ENCODE measurements at regions not wholly inside any gene's neighbourhood (a gene's known extent, or its start where the extent isn't known, plus 50 kb on each side); places are given as distances from the start of the nearest gene placed in this dataset.

- no peak for DNase-seq (ENCODE audit: low spot score)
- TF ChIP-seq, protein P1, sequence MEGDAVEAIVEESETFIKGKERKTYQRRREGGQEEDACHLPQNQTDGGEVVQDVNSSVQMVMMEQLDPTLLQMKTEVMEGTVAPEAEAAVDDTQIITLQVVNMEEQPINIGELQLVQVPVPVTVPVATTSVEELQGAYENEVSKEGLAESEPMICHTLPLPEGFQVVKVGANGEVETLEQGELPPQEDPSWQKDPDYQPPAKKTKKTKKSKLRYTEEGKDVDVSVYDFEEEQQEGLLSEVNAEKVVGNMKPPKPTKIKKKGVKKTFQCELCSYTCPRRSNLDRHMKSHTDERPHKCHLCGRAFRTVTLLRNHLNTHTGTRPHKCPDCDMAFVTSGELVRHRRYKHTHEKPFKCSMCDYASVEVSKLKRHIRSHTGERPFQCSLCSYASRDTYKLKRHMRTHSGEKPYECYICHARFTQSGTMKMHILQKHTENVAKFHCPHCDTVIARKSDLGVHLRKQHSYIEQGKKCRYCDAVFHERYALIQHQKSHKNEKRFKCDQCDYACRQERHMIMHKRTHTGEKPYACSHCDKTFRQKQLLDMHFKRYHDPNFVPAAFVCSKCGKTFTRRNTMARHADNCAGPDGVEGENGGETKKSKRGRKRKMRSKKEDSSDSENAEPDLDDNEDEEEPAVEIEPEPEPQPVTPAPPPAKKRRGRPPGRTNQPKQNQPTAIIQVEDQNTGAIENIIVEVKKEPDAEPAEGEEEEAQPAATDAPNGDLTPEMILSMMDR (conservative IDR thresholded peaks at IDR 0.05; ENCODE audit: low read depth) = no peak
- CTCF ChIA-PET = no interaction called here
- H3K27ac ChIP-seq = no peak overlapping the region
- POLR2A ChIA-PET (ENCODE audit: low non-redundant PET) = no interaction called here
Observed at GRCh38 chr10:45180946-45181875, 134.2 kb downstream of the OR13A1 start.

DNA sequence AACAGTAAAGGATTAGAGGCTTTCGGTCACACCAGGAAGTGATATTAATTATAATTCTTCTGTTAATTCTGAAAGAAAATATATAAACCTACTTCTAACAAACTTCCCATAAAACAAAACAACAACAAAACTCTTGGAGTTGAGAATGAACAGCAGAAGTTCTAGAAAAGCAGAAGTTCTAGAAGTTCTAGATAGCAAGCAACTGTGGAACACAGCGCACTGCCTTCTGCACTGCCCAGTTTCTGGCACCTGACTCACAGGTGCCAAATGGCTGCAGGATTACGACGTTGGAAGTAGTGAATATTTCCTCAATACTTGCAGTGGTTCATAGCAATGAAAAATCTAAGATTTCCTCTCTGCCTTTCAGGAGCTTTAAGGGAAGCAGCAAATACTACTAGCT lies 132.2 kb downstream of the OR13A1 start:
- TF ChIP-seq, protein P1 (conservative IDR thresholded peaks at IDR 0.05; ENCODE audit: low read depth) = no peak
- DNase-seq (ENCODE audit: low spot score) = no peak
- CTCF ChIA-PET = no interaction called here
- H3K27ac ChIP-seq = no peak overlapping the region
- POLR2A ChIA-PET (ENCODE audit: low non-redundant PET) = no interaction called here

DNA sequence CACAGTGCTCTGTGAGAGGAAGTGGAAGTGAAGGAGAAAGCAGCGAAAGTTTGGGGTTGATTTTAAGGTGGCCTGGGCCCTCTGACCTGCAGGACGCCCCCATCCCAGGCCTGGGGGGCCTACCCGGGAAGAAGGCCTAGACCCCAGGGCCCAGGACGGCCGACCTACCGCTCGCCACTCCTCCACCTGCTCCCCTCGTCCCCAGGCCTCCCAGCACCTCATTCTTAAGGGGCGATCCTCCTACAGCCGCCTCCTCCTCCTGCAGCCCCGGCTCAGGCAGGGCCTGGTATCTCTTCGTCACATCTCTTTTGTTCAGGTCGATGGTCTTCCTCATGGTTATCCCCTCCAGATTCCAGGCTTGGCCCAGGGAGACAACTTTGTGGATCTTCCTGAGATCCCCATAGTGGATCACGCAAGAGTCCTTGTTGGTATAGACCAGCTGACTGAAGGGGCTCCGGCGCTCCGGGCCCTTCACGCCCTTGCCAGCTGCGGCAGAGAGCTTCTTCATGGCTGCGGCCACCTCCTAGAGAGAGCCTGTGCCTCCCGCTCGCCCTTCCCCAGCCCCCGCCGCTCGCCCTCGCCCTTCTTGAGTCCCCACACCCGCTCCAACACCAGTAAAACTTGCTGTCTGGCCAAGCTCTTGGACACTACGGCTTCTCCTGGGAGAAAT lies 117.5 kb downstream of the OR13A1 start:
- no peak for DNase-seq (ENCODE audit: low spot score)
- no peak overlapping the region for H3K27ac ChIP-seq
- TF ChIP-seq, protein P1 (conservative IDR thresholded peaks at IDR 0.05; ENCODE audit: low read depth) = no peak
- ChIA-PET CTCF (no interaction called here), POLR2A (ENCODE audit: low non-redundant PET) (no interaction called here)

DNA sequence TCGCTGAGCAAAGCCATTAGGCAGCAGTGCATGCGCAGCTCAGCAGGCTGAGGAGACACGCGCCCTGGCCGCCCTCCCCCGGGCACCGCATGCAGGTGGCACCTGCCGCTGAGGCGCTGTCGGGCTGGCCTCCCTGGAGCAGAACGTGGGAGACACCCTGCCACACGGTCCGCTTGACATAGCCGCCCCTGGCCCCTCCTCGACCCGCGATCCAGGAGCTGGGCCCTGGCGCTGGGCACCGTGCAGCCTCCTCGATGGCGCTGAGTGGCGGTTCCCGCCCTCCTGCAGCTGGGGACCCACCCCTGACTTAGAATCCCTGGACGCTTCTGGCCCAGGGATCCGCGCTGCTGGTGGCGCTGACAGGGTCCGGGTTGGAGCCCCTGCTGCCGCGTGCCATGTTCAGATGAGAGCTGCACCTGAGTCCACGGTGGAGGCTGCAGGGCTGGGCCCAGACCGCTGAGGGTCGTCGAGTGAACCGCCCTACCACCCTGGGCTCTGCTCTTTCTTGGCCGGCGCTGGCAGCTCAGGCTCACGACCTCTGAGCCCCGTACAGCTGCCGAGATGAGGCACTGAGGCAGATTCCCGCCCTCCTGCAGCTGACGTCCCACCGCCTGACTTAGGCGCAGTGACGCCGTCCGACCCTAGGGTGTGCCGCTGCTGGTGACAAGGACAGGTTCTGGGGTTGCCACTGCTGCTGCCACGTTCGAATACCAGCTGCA lies 116.8 kb downstream of the OR13A1 start:
- no peak overlapping the region for H3K27ac ChIP-seq
- DNase-seq (ENCODE audit: low spot score) = no peak
- CTCF ChIA-PET = interaction anchor here (0.6 kb wide), 1 partner anchor 36 kb away, joined by 3 read pairs; no protein-coding TSS in a partner anchor
- POLR2A ChIA-PET (ENCODE audit: low non-redundant PET) = no interaction called here
- TF ChIP-seq, protein P1 (conservative IDR thresholded peaks at IDR 0.05; ENCODE audit: low read depth) = no peak

GRCh38 chr10:45199205-45199740 lies 116.1 kb downstream of the OR13A1 start:
- CTCF ChIA-PET = interaction anchor here (0.6 kb wide), 2 partner anchors 10 to 36 kb away, joined by 3 read pairs; no protein-coding TSS in a partner anchor
- POLR2A ChIA-PET (ENCODE audit: low non-redundant PET) = no interaction called here
- TF ChIP-seq, protein P1 (conservative IDR thresholded peaks at IDR 0.05; ENCODE audit: low read depth) = no peak

GRCh38 chr10:45201271-45201670 lies 114.1 kb downstream of the OR13A1 start:
- TF ChIP-seq, protein P1 (conservative IDR thresholded peaks at IDR 0.05; ENCODE audit: low read depth) = no peak
- no peak overlapping the region for H3K27ac ChIP-seq
- ChIA-PET POLR2A (ENCODE audit: low non-redundant PET) (no interaction called here), CTCF (no interaction called here)
- no peak for DNase-seq (ENCODE audit: low spot score)

More at GRCh38 chr10:45199205-45199740, 116.1 kb downstream of the OR13A1 start:
- H3K27ac ChIP-seq = no peak overlapping the region
- DNase-seq (ENCODE audit: low spot score) = no peak
